ENCODE measurements at regions not wholly inside any gene's neighbourhood (a gene's known extent, or its start where the extent isn't known, plus 50 kb on each side); places are given as distances from the start of the nearest gene placed in this dataset.
A peak's percentile ranks its signal among the peaks of the same experiment; 100 is the strongest.

DNA sequence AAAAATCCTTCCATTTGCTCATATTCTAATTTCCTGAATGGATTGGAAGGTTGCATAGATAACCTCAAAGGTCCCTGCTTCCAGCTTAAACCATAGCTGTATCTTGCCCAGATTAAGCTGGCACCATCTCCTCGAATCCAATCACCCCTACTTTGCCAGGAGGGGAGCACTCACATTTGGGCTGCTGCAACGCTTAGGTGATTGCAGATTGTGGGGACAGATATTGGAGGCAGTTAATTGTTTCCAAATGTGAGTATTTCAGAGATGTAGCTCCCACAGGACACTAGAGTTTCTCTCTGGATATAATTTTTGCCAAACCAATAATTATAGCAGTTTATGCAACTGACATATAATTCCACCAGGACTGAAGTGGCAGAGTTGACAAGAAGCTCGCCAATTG lies 53.5 kb upstream of the ACSL1 start:
- no peak for DNase-seq

DNA sequence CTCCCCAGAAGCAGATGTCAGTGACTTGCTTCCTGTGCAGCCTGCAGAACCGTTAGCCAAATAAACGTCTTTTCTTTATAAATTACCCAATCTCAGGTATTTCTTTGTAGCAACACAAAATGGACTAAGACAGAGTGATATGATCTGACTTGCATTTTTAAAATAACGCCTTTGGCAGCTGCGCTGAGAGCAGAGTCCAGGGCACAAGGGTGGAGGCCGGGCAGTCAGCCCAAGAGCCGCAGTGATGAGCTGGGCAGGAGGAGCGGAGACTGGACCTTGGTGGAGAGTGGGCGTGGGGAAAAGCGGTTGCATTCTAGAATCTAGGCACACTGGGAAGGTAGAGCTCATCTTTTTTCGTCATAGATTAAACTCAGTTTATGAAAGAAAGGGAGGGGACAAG lies 56.5 kb upstream of the ACSL1 start:
- no peak for DNase-seq

DNA sequence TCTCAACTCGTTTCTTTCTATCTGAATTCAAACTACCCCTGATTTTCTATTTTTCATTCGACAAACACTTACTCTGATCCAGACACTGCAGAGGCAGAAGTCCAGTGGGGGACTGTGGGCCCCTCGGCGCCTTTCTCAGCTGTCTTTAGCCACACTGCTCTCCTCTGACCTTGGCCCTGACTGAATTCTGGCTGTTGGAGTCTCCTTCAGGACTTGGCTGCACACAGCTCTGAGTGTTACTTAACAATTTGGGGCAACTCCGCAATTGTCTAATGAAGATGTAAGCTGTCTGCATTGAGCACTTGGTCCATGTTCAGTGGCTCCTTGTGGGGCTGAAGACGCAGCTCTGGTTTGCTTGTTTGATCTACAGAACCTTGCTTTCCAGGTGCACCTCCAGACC lies 57.3 kb upstream of the ACSL1 start:
- no peak for DNase-seq

DNA sequence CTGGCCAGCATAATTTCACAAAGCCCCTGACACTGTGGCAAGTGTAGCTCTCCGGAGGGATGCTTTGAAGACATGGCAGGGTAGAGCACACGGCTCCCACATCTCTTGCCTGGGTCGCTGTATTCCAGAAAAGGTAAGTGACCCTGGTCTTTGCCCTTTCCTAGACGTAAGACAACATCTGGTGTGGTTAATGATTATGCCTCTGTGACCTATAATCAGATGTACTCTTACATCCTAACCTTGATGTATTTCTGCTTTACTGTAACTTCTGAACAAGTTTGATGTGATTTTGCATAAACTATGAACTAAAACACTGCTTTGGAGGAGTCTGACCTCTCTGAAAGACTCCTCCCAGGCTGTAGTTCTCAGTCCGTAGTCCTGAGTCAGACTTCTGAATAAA lies 59.1 kb upstream of the ACSL1 start:
- DNase-seq = no peak

DNA sequence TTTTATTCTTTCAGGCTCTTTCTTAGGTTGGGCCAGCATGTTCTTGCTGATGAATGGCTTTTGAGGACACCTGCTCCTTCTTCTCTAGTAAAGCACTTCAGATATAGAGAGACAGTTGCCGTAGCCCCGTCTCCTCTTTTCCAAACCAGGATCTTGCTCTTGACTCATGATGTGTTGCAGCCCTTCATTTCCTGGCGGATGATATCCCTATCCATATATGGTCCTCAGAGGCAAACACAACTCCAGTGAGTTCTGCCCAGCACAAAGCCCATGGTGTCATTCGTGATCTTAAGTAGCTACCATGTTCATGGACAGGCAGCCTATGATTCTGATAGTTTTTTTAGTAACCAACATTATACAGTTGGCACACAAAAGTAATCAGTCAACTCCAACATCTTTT lies 59.8 kb upstream of the ACSL1 start:
- no peak for DNase-seq

DNA sequence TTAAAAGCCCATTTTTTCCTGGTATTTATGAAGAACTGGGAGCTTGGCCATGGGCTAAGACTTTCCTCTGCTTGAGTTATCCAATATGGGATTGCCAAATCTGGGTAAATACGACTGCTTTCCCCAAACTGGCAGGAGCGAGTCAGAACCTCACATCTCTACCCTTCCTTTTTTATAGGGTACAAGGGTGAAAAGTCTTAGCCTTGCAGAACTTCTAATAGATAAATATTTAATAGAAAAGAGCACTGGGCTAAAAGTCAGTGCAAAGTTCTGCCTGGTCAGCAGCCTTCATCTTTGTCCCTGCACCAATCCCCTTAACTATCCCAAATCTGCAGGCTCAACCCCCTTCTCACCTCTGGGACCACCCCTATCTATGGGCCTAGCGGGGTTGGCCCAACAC lies 61.6 kb upstream of the ACSL1 start:
- DNase-seq = no peak

DNA sequence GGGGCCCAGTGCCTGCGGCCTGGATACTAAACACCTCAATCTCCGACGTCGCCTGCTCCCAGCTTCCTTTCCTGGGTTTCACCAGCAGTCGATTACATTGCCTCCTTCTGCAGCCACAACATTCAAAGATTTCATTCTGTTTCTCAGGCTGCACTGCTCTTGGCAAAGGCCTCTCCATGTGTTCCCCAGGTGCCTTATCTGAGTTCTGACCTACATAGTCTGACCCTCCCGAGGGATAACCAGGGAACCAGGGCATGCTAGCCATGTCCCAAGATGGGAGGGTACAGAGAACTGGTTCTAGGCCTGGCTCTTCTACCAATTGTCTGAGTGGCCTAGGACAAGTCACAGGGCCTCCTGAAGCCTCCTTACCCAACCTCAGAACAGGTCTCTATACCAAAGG lies 62.2 kb upstream of the ACSL1 start:
- no peak for DNase-seq

DNA sequence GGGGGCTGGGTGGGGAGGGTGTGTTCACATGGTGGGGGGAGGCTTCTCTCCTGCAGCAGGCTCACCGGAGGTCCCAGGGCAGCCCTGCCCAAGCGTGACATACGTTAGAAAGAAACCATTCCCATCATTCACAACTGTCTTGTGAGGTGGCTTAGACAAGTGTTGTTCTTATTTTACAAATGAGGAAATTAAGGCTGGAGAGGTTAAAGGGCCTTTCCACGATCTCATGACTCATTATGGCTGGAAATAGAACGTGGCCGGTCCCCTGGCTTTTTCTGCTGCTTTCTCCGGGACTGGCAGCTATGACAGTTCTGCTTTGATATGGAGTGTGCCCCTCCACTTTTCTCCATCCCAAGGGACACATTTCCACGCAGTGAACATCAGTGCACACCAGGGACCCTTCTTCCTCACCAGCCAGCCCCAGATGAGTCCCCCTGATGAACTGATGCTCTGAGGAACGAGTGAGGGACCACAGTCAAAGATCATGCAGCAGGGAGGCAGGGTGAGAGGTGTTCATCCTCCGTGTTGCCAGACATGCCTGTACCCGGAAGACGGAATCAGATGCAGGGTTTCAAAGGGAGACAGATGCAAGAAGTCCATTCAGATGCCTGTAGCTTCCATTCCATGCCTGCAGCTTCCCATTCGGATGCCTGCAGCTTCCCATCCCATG lies 64.0 kb upstream of the ACSL1 start:
- no peak for DNase-seq

DNA sequence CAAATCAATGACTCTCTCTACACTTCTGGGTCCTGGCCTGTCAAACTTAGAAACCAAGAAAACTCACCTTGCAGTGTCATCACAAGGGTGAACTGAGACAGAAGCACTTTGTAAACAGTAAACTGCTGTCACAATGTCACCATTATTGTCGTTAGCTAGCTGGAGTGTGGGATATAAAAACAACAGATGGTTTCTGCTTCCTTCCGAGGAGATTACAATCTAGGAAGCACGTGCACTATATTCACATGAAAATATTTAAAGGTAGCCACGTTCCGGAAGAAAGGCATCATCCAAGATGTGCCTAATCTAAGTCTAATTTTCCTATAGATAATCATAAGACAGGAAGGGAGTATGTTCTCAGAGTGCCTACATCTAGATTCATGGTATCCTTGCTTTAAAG lies 64.7 kb upstream of the ACSL1 start:
- DNase-seq = no peak

DNA sequence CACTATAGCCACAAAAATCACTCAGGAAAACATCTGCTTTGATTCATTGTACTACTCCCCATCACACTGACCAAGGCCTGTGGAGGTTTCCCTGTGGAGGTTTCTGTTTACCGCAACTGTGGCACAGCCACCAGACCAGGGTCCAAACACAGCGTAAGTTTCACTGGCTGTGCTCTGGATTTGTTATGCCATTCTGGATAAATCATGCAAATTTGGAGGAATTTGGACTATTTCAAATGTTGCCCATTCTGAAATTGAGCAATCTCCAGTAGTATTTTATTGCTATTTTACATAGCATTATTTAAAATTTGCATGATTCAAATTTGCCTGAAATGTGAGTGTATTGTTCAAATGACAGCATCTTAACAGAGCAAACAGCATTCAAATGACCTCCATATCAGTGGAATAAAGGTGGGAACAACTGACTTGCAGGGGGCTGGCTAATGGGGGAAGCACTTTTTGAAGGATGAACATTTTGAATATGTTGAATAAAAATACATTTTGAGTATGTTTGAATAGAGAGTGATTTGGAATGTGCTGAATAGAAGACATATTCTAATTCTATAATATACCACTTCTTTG lies 66.1 kb upstream of the ACSL1 start:
- no peak for DNase-seq

DNA sequence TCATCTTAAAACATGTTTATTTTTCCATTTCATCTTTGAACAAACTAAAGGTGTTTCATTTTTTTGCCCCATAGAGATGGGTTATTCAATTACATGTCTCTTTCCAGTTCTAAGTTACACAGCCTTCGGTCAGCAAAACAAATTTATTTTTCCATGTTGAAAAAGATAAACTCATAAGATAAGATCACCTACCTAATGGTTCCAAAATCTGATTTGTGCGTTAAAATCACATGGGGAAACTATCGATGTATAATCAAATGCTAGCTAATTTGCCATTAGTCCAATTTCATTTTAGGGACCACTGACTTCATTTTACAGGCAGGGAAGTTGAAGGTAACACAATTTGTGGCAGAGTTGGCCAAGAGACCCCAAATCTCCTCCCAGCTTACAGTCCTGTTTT lies 67.2 kb upstream of the ACSL1 start:
- DNase-seq = no peak

DNA sequence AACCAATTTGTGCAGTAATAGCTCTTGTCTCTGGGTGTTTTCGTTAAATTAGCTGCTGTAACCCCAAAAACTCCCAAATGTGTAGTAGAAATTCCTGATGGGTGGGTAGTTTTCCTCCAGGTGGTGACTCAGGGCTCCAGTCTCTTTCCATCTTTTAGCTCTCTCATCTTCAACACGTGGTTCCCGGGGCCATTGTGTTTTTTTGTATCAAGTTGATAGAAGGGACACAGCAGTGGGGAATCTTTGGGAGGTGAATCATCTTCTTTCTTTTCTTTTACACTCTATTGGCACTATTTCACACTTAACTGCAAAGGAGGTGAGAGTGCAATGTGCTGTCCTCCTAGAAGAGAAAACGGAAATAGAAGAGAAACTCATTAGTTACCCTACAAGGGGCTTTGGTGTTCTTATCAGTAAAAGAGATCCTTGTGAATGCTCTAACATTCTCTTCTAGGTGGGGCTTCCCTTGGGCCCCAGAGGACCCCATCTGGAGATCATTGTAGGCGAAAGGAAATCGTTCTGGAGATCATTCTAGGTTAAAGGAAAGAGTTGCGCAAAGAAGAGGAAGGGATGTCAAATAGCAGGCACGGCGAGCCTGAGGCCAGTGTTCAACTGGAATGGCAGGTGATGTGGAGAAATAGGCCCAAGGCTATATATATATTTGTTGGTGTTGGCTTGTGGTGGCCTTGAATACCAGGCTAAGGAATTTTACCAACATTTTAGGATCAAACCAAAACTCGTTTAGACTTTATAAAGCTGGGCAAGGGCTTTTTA lies 68.2 kb upstream of the ACSL1 start:
- DNase-seq = no peak

DNA sequence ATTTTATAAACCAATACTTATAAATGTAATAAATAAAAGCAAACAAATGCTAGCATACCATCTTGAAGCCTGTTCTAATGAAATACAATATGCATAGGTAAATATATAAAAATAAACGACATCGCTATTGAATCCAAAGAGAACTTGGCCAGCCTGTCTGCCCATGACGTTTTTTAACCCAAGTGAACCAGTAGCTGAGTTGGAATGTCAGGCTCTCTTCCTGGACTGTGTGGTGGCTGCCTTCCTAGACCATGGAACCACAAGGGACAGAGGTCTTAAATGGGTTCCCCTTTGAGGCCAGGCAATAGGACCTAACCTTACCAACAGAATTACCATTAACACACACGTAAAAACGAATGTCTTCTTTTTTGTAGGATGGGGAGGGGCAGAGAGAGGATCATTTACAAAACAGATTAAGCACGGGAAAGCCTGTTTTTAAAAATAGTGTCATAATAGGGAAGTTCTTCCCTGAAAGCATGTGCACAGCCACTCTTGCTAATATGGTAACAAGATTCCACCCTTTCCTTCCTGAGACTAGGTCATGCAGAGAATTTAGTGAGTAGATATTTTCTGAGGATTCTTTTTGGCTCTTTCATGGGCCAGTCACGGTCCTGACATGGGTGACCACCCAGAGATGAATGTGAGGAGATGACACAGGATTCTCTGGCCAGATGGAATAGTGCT lies 69.4 kb upstream of the ACSL1 start:
- DNase-seq = no peak

DNA sequence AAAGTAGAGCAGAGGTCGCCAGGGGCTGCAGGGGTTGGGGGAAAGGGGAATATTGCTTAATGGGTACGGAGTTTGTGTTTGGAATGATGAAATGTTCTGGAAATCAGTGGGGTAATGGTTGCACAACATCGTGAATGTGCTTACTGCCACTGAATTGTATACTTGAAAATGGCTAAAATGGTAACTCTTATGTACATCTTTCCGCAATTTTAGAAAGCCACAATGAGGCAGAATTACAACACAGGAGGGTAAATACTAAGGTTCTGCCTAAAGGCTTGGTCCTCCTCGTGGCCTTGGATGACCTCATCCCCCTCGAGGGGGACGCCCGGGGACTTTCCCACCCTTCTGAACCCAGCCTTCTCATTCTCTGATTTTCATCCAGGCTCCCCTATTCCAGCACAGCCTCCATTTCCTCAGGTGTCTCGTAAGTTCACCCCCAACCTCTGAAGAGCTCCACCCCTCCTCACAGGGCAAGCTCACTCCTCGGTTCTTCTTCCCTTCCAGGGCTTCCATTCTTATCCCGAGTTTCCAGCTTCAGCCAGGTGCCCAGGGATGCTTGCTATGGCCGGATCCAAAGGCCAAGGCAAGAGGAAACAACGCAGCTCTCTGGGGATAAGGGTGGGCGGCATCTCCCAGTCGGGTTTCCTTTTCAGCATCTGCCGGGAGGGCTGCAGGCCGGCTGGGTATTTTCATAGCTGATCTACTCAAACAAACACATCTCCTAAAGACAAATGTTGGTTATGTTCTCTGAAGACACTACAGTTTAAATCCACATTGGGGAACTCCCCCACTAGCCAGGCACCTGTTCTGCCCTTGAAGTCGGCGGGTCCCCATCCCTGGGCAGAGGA lies 71.3 kb upstream of the ACSL1 start:
- no peak for DNase-seq

DNA sequence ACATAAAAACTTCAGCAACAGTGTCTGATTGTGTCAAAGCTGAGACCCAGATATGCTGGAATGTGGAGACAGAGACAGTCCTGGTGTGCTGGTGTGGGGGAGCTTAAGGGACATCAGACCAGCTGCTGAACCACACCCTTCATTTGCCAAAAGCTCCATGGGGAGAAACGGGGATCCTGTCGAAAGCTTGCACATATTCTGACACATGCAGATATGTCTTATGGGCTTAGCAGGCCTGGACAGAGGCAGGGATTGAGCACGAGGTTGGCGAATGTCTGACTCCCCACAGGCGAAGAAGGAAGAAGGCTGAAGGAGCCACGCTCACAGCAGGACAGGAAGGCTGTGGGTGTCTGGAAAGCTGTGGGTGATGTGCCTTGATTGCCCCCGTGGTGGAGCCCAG lies 72.1 kb upstream of the ACSL1 start:
- DNase-seq = peak in 1 of 2 donors; percentile 11

DNA sequence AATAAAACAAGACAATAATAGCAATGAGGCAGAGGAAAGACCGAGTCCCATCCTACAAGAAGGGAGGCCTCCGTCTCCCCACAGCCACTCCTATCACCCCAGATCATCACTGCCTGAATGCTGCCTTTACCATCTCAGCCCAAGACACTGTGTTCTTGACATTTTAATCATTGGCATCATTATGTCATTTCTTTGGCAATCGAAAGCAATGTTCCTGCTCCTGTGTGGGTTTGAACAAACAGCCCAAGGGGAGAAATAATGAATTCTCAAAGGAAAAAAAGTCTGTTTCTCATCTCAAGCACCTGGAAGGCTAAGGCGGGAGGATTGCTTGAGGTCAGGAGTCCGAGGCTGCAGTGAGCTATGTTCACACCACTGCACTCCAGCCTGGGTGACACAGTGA lies 73.0 kb upstream of the ACSL1 start:
- DNase-seq = no peak

DNA sequence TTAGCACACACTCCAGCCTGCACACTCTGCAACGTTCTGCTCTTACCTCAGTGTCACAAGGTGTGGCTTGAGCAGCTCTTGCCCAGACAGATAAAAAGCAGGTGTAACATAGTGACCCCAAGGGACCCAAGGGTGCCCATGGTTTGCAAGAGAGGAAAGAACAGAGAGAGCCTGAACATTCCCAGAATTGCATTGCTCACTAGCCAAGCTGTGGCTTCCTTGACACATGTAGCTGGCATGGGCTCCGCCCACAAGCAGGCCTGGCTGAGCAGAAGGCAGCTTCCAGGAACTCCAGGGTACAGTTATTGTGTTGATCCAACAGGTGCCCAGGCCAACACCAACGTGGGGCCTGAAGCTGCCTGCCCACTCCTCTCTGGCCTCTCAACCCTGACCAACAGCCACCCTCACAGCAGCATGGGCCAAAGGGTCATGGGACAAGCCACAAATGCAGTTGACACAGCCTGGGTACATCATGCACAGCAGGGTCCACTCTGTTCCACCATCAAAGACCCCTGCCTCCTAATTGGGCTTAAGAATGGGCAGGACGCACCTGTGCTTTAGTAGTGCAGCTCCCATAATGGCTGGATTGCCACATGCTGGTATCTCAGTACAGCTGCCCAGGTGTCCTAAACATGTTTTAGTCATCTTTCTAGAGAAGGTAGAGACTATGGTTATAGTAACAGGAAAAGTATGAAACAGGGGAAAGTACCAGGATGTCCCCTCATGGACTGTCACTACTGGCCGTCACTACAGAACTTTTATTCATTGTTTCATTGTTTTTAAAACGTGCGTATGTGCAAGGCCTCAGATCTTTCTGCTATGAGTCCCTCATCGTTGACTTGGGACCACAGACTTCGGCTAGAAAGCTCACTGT lies 73.7 kb upstream of the ACSL1 start:
- no peak for DNase-seq

DNA sequence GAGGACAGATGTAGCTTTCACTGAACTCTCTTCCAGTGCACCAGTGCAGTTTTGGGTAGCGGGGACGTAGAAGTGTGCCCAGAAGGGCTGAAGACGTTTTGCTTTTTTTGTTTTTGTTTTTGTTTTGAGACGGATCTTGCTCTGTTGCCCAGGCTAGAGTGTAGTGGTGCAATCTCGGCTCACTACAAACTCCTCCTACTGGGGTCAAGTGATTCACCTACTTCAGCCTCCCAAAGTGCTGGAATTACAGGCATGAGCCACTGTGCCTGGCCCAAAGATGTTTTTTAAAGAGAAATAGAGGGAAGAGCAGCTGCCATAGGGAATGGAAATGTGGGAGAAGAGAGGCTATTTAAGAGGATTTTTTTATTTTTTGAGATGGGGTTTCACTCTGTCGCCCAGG lies 74.4 kb upstream of the ACSL1 start:
- DNase-seq = no peak

DNA sequence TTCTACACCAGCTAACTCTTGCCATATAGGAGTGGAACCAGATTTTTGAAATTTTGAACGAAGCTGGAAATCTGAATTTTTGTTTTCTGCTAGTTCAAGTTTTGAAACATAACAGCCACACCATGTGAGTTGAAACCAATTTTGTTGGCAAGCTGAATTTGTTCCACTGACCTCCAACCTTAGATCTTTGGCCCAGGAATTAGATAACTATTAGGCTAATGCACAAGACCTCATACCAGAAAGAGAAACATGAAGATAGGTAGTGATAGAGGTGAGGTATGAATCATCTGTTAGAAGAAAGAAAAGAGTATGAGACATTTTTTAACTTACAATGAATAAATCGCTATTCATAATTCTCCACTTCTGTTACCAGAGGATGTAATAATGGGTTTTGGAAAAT lies 76.8 kb upstream of the ACSL1 start:
- DNase-seq = no peak

DNA sequence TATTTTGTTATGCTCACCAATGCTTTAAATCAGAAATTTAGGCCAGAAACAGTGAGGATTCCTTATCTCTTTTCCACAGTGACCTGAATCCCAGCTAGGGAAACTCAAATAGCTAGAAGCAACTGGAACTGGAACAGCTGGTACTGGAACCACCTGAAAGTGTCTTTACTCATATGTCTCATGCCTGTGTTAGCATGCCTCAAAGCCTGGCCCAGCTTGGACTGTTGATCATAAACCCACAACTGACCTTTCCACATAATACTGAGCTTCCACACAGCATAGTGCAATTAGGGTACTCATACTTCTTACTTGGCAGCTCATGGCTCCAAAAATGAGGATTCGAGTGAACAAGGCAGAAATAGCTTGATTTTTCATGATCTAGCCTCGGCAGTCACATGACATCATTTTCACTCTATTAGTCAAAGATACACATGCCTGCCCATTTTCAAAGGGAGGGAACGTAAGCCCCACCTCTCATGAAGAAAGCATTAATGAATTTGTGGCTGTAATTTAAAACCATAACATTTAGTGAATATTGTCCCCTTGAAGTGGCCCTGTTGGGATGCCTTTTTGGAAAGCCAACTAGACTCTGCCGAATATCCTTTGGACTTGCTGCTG lies 80.8 kb upstream of the ACSL1 start:
- DNase-seq = no peak

DNA sequence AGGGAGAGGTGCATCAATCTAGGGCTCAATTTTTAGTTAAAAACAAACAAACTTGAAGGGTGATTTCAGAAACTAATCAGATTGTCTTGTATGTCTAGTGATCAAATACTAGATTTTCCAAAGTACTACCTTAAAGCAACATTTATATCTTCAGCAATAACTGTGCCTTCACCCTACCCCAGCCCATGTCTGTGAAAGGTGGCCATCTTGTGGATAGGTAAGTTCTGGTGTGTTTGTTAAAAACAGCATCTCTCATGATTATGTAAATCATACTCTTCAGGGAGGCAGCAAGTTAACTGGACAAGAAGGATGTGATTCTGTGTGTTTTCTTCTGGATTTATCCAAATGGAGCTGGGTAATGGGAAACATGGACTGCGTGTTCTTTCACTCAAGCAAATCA lies 81.4 kb upstream of the ACSL1 start:
- DNase-seq = no peak
